HG02798 (cell line): ENCODE measurements at regions not wholly inside any gene's neighbourhood (a gene's known extent, or its start where the extent isn't known, plus 50 kb on each side); places are given as distances from the start of the nearest gene placed in this dataset.
A peak's percentile ranks its signal among the peaks of the same experiment; 100 is the strongest.

Source experiments
- ATAC-seq: cut with Tn5 transposase; IDR thresholded peaks from one replicate; pipeline ENCODE4 v1.9.1; 2021; ENCODE audit warnings: mild to moderate bottlenecking; ENCODE audit not compliant: unreplicated experiment, poor library complexity

DNA sequence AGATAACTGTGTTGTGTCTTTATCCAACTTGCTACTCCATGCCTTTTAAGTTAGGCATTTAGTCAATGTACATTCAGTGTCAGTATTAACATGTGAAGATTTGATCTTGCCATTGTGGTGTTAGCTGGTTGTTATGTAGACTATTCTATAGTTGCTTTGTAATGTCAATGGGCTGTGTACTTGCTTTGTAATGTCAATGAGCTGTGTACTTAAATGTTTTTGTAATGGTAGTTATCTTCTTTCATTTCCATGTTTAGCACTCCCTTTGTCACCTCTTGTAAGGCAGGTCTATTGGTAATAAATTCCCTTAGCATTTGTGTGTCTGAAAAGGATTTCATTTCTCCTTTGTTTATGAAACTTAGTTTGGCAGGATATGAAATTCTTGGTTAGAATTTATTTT is 53.4 kb downstream of the MC4R start:
- no peak for ATAC-seq

DNA sequence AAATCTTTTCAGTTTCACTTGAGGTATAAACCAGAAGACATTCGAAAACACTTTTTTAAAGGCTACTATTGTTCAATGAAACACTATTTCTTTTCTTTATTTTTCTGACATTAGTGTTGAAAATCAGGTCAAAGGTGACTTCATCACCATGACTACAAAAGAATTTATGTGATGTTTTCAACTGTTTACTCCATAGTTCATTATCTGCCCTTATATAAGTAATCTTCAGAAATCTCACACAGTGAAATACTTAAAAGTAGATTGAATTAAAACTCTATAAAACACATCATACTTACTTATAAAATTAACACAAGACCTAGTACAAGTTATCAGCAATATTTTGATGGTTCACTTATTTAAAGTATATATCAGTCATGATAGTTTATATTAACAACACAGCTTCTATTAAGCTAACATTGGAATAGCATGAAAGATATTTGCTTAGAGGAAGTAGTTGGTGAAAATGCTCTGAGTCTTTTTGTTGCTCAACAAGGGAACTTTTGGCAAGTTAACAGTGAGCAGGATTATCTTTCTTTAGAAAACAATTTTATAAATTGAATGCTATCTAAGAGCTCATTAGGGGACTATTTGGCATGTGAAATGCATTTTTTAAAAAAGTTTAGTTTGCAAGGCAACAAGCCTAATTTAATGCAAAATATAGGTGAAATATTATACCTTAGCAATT is 60.8 kb downstream of the MC4R start:
- ATAC-seq = no peak

DNA sequence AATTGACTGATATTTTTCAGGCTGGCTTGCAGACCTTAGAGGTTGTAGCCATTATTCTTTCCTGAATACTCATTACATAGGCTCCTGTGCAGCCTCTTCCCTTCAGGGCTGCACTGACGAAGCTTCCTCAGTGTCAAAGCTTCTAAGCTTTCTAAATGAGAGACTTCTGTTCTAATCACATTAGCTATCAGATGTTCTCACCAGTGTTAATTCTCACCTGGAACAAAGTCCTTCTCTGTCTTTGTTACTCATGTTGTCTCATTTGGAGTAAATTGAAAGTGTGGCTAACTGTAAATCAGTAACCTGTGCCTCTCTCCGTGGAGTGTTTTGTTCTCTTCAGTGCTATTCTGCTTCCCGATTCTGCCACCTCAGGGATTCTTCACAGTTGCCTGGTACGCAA is 76.9 kb downstream of the MC4R start:
- no peak for ATAC-seq

DNA sequence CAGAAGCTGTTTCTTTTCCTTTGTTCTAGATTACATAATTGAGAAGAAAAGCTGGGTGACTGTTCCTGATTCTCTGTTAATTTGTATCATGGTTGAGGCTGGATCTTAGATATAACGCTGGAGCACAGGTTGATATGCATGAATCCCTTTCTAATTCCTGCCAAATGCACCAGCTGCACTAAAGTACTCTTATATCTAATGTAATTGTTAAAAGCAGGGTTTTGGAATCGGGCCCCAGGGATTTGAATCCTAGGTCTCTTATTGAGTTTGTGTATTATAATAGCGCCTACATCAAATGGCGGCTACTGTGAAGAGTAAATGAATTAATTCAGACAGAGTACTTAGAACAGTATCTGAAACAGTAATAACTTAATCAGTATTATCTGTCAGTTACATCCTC is 80.4 kb downstream of the MC4R start:
- no peak for ATAC-seq

DNA sequence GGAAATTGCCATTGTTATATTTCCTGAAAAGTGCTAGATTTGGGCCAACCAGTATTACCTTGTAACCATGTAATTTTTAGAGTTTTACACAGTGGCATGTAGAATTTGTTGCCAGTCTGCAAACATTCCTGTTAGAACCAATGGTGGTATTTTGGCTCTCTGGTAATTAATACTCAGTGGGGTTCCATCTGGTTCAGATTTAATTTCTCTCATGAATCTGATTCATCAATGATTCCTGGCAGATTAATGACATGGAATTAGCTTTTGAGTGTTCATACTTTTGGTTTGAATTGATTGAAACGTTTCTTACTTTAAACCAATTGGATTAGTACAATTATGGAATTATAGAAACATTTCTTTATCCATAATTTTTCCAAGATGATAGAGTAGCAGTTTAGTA is 93.2 kb downstream of the MC4R start:
- no peak for ATAC-seq

DNA sequence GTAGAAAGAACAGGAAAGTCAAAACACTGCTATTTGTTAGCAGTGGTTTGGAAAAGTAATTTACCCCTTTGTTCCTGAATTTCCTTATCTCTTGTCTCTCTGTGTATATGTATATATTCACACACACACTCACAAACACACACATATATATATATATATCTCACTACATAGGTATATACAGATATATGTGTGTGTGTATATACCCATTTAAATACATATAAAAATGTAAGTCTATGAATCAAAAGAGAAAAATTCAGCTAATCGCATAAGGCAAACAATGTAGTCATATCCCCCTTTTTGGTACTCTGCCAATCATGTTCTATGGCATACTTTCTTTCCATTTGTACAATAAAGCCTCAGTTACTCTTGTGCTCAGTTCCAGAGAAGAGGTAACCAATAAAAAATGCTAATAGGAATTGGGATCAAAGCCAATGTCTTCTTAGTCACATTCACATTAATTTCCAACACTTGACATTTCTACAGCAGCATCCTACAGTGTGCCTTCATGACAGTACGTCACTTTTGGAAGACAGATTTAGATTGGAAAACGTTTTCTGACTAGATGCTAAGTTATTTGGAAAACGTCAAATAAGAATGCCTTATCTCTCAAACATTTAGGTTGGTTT is 94.6 kb downstream of the MC4R start:
- ATAC-seq = no peak

DNA sequence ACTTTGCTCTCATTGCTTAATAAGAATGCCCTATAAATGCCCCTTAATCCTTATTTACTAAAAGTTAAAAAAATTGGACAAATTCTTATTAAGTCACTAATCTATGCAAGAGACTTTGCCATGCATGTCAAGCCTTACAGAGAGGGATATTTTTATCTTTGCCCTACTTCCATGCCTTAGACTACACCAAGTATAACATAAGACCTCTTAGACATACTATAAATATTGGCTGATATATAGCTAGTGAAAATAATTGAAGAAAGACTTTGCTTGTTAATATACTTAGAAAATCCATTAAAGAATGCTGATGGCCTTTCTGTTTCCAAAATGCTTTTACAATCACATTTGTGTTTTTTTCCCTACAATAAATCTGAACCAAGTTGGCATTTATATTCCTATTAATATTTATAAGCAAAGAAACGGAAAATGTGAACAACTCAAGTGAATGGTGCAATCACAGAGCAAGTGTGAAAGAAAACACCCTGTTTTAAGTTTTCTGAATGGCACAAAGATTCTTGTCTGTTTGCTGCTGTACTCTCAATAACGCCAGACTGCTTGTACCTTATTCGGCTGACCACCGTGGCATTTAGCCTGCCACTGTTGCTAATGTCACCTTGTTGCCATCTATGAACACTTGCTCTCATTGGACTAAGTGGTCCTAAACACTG is 105.0 kb downstream of the MC4R start:
- no peak for ATAC-seq

DNA sequence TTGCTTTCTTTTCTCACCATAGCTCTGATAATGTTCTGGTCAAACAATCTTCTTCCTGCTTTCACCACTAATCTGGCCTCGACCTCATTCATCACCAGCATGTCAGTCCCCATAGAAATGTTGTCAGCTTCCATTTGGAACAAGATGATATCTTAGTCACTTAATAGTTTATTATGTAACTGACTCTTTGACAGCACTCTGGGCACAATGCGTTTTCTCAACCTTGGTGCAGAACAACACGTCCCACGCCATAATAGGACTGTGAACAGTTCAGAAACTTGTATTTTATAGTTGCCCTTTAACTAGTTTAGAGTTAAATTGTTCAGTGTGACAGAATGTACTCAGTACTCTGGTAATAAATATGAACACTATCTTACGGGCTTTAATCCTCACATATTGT is 106.0 kb downstream of the MC4R start:
- ATAC-seq = no peak

DNA sequence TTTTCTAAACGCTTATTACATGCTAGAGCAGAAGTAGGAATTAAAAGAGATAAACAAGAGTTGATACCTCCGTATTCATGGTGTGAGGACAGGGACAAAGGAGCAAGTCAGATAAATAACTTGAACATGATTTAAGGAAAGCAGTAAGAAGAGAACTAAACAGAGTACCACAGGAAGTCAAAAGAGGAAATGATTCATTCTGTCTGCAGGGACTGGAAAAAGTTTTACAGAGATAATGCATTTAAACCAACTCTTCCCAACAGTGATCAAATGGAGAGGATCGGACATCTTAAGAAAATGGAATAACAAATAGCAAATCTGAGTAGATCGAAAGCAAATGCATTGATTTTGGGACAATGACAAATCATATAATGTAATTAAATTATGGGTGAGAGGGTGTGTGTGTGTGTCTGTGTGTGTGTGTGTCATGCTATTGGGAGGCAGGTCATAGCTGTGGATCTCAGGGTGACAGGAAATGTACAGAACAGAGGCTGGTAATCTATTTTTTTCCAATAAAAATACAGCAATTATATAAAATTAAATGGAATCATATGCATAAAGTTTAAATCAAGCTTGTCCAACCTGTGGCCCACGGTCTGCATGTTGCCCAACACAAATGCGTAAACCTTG is 113.4 kb downstream of the MC4R start:
- ATAC-seq = peak; percentile 45

DNA sequence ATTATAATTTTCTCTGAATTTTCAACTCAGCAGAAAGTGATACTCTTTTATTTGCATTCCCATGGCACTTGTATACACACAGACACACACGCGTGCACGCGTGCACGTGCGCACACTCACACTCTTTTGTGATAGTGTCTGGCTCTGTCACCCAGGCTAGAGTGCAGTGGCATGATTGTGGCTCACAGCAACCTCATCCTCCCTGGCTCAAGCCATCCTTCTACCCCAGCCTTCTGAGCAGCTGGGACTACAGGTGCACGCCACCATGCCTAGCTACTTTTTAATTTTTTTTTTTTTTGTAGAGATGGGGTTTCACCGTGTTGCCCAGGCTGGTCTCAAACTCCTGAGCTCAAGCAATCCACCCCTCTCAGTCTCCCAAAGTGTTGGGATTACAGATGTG is 123.2 kb downstream of the MC4R start:
- ATAC-seq = no peak

DNA sequence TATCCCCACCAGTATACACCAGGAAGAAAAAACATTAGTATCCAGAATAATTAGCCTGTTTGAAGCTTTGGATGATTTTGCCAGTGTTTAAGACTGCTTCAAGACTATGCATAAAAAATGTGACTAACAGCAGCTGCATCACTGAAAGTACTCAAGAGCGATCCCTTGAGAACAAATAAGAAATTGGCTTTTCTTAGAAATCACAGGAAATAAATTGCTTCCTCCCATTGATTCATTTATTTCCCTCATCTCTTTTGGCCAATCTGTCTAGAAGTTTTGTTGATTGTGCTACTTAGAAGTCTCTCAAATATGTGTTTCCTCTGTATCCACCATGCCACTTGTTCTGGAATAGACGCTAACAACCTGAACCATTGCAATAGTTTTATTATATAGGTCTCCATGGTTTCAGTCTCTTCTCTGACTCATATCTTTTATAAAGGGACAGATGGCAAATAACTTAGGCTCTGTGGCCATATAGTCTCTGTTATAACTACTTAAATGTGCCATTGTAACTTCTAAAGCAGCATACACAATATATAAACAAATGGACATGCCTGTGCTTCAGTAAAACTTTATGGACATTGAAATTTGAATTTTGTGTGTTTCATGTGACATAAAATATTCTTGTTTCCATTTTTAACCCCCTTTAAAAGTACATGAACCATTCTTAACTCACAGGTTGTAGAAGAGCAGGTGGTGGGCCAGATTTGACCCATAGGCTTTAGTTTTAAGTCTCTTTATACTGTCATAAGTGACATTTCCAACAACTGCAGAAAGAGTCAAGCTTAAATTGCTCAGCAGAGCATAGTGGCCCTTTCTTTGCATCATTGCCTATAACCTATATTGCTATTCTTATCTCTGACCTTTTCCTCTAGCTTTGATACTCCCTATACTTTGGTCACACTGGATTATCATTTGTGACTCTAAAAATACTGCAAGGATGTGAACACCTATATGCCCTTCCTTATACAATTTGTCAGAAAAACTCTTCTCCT is 123.9 kb downstream of the MC4R start:
- ATAC-seq = no peak

DNA sequence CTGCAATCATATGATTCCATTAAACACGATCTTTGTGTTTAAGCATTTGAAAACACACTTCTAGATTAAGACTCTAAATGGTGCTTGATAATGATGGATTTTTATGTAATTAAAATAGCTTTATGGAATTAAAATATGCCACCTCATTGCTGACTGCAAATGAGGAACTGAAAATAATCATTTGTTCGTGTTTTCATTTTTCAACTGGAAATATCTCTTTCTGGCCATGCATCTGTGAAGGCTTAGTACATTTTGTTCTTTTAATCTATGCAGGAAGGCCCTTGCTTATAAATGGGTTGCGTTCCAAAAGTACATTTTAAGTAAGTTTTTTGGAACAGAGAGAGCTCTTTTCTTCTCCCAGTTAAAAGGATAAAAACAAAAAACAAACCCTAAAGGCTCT is 125.5 kb downstream of the MC4R start:
- peak; percentile 67 for ATAC-seq

DNA sequence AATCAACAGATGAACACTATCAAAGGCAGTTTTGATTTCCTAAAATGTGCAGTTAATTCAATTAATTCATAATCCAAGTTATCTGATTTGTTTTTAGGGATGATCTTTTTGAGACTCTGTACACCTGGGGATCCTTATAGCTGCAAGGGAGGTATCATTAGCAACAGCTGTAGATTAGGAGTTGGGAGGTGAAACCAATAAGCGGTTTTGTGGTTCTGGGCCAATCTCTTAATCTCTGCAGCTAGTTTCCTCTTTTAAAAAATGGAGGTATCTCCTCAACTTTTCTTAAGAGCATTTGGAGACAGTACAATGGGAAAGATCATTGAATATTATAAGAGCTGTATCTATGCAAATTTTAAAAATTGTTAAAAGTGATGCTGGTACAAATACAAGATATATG is 126.0 kb downstream of the MC4R start:
- peak; percentile 78 for ATAC-seq

DNA sequence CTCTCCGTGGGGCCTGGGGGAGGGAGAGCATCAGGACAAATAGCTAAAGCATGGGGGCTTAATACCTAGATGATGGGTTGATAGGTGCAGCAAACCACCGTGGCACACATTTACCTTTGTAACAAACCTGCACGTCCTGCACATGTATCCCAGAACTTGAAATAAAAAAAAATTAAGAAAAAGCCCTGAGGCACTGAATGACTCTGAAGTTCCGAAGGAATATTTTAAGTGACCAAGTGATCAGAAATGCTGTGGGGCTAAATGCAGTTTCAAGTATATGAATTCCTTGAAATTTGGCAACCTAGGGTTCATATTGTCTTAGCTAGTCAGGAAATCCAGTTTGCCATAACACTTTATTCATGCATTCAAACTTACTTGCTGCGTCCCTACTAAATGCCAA is 127.5 kb downstream of the MC4R start:
- no peak for ATAC-seq

DNA sequence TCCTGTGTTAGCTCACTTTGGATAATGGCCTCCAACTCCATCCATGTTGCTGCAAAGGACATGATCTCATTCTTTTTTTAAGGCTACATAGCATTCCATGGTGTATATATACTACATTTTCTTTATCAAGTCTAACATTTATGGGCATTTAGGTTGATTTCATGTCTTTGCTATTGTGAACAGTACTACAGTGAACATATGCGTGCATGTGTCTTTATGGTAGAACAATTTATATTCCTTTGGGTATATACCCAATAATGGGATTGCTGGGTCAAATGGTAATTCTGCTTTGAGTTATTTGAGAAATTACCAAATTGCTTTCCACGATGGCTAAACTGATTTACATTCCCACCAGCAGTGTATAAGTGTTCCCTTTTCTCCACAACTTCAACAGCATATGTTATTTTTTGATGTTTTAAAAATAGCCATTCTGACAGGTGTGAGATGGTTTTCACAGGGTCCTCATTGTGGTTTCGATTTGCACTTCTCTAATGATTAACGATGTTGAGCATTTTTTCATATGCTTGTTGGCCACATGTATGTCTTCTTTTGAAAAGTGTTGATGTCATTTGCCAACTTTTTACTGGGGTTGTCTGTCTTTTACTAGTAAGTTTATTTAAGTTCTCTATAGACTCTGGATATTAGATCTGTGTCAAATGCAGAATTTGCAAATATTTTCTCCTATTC is 133.4 kb downstream of the MC4R start:
- peak; percentile 96 for ATAC-seq

DNA sequence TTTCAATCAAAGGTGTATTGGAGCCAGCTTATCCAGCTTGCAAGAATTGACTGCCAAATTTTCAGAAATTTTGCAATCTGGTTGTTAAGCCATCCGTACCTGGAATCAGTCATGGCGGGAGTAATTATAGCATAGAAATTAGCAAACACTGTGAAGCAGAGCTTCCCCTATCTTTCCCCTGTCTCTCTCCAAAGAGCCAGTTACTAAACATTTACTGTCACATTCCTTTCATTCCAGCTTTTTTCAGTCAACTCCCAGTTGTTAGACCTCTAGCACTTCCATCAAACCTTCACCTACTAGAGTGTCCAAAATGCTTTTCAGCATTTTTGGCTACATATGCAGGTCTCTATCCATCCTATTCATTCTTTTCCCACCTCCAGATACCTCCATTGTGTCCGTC is 137.4 kb downstream of the MC4R start:
- ATAC-seq = no peak

DNA sequence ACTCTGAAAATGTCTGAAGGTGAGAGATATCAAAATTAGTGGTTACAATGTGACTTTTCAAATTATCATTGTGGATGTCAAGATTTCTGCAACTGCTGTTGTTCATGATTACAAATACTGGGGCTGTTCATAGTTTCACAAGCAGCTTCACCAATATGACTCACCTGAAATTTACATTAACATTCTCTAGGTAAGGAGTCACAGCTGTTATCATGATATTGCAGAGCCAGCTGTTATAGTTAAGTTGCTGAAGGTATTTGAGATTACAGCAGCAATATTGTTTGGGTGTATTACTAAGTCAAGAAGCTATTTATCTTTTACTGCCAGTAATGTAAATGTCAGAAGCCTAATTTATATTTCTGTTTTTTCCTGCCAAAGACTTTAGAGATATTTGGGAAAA is 140.0 kb downstream of the MC4R start:
- ATAC-seq = peak; percentile 65

DNA sequence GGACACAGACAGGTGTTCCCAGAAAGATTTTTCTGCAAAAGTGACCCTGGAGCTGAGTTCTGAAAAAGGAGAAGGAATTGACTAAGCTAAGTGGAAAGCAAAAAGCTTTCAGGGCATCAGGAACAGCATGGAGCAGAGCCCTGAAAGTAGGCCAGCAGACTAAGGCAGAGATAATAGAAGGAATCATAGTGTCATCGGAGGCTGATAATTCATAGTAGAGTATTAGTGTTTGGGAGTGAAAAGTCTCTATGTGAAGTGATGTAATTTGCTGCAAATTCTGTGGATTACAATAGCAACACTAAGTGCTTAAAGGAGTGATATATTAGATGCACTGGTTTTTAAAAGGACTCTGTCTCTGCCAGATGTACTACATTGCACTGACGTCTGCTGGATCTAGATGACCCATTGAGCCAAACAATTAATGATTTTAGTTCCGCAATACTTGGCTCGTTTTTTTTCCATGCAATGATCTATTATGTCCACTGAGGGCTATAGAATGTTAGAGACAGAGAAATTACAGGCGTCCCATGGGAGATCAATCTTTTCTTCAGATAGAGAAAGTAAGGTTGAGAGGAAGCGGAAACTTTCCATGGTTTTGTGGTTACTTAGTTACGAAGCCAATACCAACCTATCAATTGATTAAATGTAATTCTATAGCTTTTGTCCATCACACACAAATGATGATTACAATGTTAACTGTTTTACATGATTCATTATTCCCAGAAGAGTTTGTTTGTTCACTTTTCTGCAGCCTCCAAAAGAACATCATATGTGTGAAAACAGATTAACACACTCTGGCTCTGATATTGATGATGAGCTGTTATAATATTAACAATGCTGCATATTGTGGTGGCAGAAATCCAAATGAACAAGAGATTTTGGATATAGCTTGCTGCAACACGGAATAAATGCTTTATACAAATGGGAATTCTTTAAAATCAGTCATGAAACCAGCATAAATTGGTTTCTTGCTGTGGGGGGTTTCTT is 143.7 kb downstream of the MC4R start:
- ATAC-seq = no peak
